22Rv1 (cell line): ENCODE measurements at regions not wholly inside any gene's neighbourhood (a gene's known extent, or its start where the extent isn't known, plus 50 kb on each side); places are given as distances from the start of the nearest gene placed in this dataset.

Experiments used
- CTCF ChIP-seq: fragments of 450-650 bp; IDR thresholded peaks from 2 replicates; pipeline ENCODE4 v1.5.1; 2017; ENCODE audit warnings: mild to moderate bottlenecking
- ZFX ChIP-seq: fragments of 450-650 bp; IDR thresholded peaks from 2 replicates; pipeline ENCODE4 v1.6.1; 2017; ENCODE audit warnings: antibody characterized with exemption, borderline replicate concordance

DNA sequence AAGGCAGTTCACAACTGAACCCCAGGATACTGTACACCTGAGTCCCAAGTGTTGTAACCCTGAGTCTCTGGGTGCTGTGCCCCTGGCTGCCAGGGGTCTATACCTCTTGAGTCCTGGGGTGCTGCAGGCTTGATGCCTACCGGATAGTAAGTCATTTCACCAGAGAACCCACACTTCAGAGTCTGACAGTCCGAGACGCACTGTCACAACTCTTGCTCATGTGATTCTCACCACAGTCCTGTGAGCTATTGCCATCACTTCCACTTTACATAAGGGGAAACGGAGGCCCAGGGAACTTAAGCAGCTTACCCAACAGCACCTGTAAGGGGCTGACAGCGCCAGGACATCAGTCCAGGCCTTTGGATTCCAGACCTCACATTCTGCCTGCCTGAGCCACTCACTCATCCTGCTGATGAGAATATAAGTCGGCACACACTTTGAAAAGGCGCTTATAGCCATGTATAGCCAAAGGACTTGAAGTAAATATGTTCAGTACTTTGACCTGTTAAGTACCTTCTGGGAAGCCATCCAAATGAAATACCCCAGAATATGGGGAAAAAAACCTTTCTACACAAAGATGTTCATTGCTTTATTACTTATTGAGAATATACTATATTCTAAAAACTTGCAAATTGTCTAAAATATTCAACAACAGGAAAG, 180.7 kb upstream of the ID2 start:
- TF ChIP-seq CTCF (no peak), ZFX (no peak)
